H1 (cell line): ENCODE measurements at regions not wholly inside any gene's neighbourhood (a gene's known extent, or its start where the extent isn't known, plus 50 kb on each side); places are given as distances from the start of the nearest gene placed in this dataset.

Experiments used
- CTCF ChIA-PET: fragments of 300-600 bp; sonication (Branson Sonifier 250); formaldehyde crosslinking; loops from one replicate; lab custom pipeline; 2021; ENCODE audit not compliant: partially characterized antibody; lab: Charles Lee
- POLR2A ChIA-PET: fragments of 300-600 bp; sonication (Branson Sonifier 250); formaldehyde crosslinking; loops from one replicate; lab custom pipeline; 2021; ENCODE audit warnings: inconsistent platforms; ENCODE audit not compliant: partially characterized antibody; lab: Charles Lee
- DNase-seq, 2 experiments: peaks; one replicate each; pipeline versions ENCODE4 v3.0.0 to v3.0.0-alpha.2; 2010 to 2022; ENCODE audit warnings: low spot score in 2 of 2, low read depth in 1 of 2, mixed read lengths in 1 of 2
- FAIRE-seq: peaks from 2 replicates; lab custom pipeline; 2011; peaks lifted over from hg19 to GRCh38; lab: Jason Lieb, UNC
- H2AFZ ChIP-seq: 2 replicates; pipeline ENCODE4 v1.8.1; 2012; ENCODE audit warnings: low read length, inconsistent platforms
- H2AK5ac ChIP-seq: 2 replicates; pipeline ENCODE4 v1.6.1; 2013; ENCODE audit warnings: low read depth, low read length
- H2BK120ac ChIP-seq: replicated peaks from 2 replicates; pipeline ENCODE3; 2013; ENCODE audit warnings: low read depth, low read length, inconsistent platforms
- H2BK12ac ChIP-seq: 2 replicates; pipeline ENCODE4 v1.6.1; 2013; ENCODE audit warnings: low read depth, low read length
- H2BK15ac ChIP-seq: 2 replicates; pipeline ENCODE4 v1.6.1; 2013; ENCODE audit warnings: low read length
- H2BK20ac ChIP-seq: 2 replicates; pipeline ENCODE4 v1.6.1; 2013; ENCODE audit warnings: low read length
- H2BK5ac ChIP-seq: 2 replicates; pipeline ENCODE4 v1.6.1; 2013; ENCODE audit warnings: low read depth, low read length
- H3K14ac ChIP-seq: 2 replicates; pipeline ENCODE4 v1.6.1; 2013; ENCODE audit warnings: inconsistent platforms; ENCODE audit not compliant: insufficient read length
- H3K18ac ChIP-seq: 2 replicates; pipeline ENCODE4 v1.6.1; 2013; ENCODE audit warnings: low read length; ENCODE audit errors: extremely low read depth
- H3K23ac ChIP-seq: 2 replicates; pipeline ENCODE4 v1.6.1; 2013; ENCODE audit warnings: inconsistent platforms; ENCODE audit not compliant: insufficient read length
- H3K23me2 ChIP-seq: 2 replicates; pipeline ENCODE4 v1.6.1; 2013; ENCODE audit warnings: low read depth, low read length
- H3K27ac ChIP-seq: 2 replicates; pipeline ENCODE4 v1.6.1; 2011; ENCODE audit warnings: low read depth, low read length, inconsistent platforms
- H3K27me3 ChIP-seq, 4 experiments: replicated peaks in 1 of 4; 1 replicate in 1 of 4; 2 replicates in 3 of 4; pipeline versions ENCODE4 v1.6.1 to v1.8.1; 2011 to 2013; ENCODE audit warnings: low read length in 3 of 4, mild to moderate bottlenecking in 3 of 4, inconsistent platforms in 2 of 4, mixed read lengths in 2 of 4, moderate library complexity in 1 of 4; ENCODE audit not compliant: control insufficient read depth in 3 of 4, insufficient read depth in 3 of 4; ENCODE audit errors: extremely low read depth in 1 of 4
- H3K36me3 ChIP-seq, 4 experiments: 2 replicates each; pipeline versions ENCODE4 v1.6.1 to v1.8.1; 2011 to 2013; ENCODE audit warnings: mild to moderate bottlenecking in 4 of 4, low read length in 3 of 4, moderate library complexity in 2 of 4, control low read depth in 1 of 4, inconsistent platforms in 1 of 4; ENCODE audit not compliant: insufficient read depth in 4 of 4, control insufficient read depth in 2 of 4
- H3K4ac ChIP-seq: replicated peaks from 2 replicates; pipeline ENCODE3; 2013; ENCODE audit warnings: low read length, low read depth, mixed read lengths, inconsistent platforms; ENCODE audit not compliant: insufficient read length
- H3K4me1 ChIP-seq, 4 experiments: replicated peaks in 1 of 4; 1 replicate in 1 of 4; 2 replicates in 3 of 4; pipeline versions ENCODE4 v1.6.1 to v1.8.1; 2011 to 2013; ENCODE audit warnings: low read length in 3 of 4, inconsistent platforms in 2 of 4, mixed read lengths in 1 of 4; ENCODE audit not compliant: insufficient read depth in 4 of 4, control insufficient read depth in 3 of 4
- H3K4me2 ChIP-seq, 2 experiments: 2 replicates each; pipeline versions ENCODE4 v1.6.1 to v1.8.1; 2011 to 2013; ENCODE audit warnings: low read depth in 2 of 2, low read length in 2 of 2, control low read depth in 1 of 2, inconsistent platforms in 1 of 2, mild to moderate bottlenecking in 1 of 2; ENCODE audit not compliant: insufficient read depth in 1 of 2
- H3K4me3 ChIP-seq, 4 experiments: fragments of 200-600, 300-600 bp in 1 of 4; sonication (generic), shearing (Covaris generic), sonication (Bioruptor Twin) in 1 of 4; 2 replicates each; pipeline versions ENCODE4 v1.5.1 to v1.8.1; 2011 to 2016; ENCODE audit warnings: low read length in 4 of 4, low read depth in 3 of 4, control low read depth in 2 of 4, inconsistent platforms in 2 of 4, mild to moderate bottlenecking in 2 of 4, mixed read lengths in 1 of 4, moderate library complexity in 1 of 4; ENCODE audit not compliant: insufficient read depth in 2 of 4; ENCODE audit errors: extremely low read depth in 1 of 4
- H3K56ac ChIP-seq: replicated peaks from 2 replicates; pipeline ENCODE3; 2013; ENCODE audit warnings: low read depth, mild to moderate bottlenecking, mixed read lengths, low read length, inconsistent platforms; ENCODE audit not compliant: insufficient read length
- H3K79me1 ChIP-seq: 2 replicates; pipeline ENCODE4 v1.6.1; 2013; ENCODE audit warnings: low read depth, low read length, control low read depth
- H3K79me2 ChIP-seq, 2 experiments: 2 replicates each; pipeline versions ENCODE4 v1.6.1 to v1.8.1; 2012 to 2013; ENCODE audit warnings: low read length in 2 of 2, mild to moderate bottlenecking in 2 of 2, inconsistent platforms in 1 of 2; ENCODE audit not compliant: insufficient read depth in 2 of 2, control insufficient read depth in 1 of 2
- H3K9ac ChIP-seq, 4 experiments: replicated peaks in 1 of 4; 1 replicate in 1 of 4; 2 replicates in 3 of 4; pipeline versions ENCODE4 v1.6.1 to v1.8.1; 2011 to 2013; ENCODE audit warnings: low read depth in 3 of 4, low read length in 3 of 4, control low read depth in 2 of 4, mild to moderate bottlenecking in 2 of 4, moderate library complexity in 2 of 4, inconsistent platforms in 1 of 4; ENCODE audit errors: extremely low read depth in 1 of 4
- H3K9me3 ChIP-seq, 2 experiments: 2 replicates each; pipeline versions ENCODE4 v1.6.1 to v1.8.1; 2012 to 2013; ENCODE audit warnings: mild to moderate bottlenecking in 2 of 2, moderate library complexity in 2 of 2, control low read depth in 1 of 2, inconsistent platforms in 1 of 2, low read depth in 1 of 2, low read length in 1 of 2, mixed read lengths in 1 of 2; ENCODE audit not compliant: insufficient read depth in 2 of 2
- H4K20me1 ChIP-seq, 2 experiments: replicated peaks in 1 of 2; 2 replicates each; pipeline versions ENCODE3 to v1.8.1; 2011 to 2013; ENCODE audit warnings: inconsistent platforms in 2 of 2, low read length in 2 of 2, mild to moderate bottlenecking in 1 of 2; ENCODE audit not compliant: insufficient read depth in 2 of 2, control insufficient read depth in 1 of 2
- H4K5ac ChIP-seq: 2 replicates; pipeline ENCODE4 v1.6.1; 2013; ENCODE audit warnings: low read length, low read depth, mixed read lengths, inconsistent platforms; ENCODE audit not compliant: insufficient read length
- H4K8ac ChIP-seq: 2 replicates; pipeline ENCODE4 v1.8.0; 2013; ENCODE audit warnings: mild to moderate bottlenecking, moderate library complexity, low read length, inconsistent platforms; ENCODE audit not compliant: insufficient read depth; ENCODE audit errors: extremely low read depth
- H4K91ac ChIP-seq: replicated peaks from 2 replicates; pipeline ENCODE3; 2013; ENCODE audit warnings: low read length, mixed read lengths, inconsistent platforms; ENCODE audit not compliant: insufficient read length
- BACH1 ChIP-seq: IDR thresholded peaks from 2 replicates; pipeline ENCODE4 v1.6.1; 2012; ENCODE audit warnings: low read length, improper control_type of control experiment
- BCL11A ChIP-seq, 2 experiments: IDR thresholded peaks; one replicate each; pipeline ENCODE4 v1.6.1; 2011; ENCODE audit warnings: low read depth in 2 of 2, low read length in 2 of 2, mild to moderate bottlenecking in 2 of 2
- CBX8 ChIP-seq: fragments of 300-800, 300-1000 bp; sonication (generic); IDR thresholded peaks from 2 replicates; pipeline ENCODE4 v1.7.1; 2016; ENCODE audit warnings: low read depth, low read length, borderline replicate concordance
- CHD1 ChIP-seq: IDR thresholded peaks from 2 replicates; pipeline ENCODE4 v1.6.1; 2012; ENCODE audit warnings: low read depth, low read length, improper control_type of control experiment
- EZH2 ChIP-seq: fragments of 200-600 bp; sonication (generic); IDR thresholded peaks from 2 replicates; pipeline ENCODE4 v1.7.1; 2012; ENCODE audit warnings: low read depth, mild to moderate bottlenecking, moderate library complexity, low read length, inconsistent platforms; ENCODE audit not compliant: severe bottlenecking
- GABPA ChIP-seq: IDR thresholded peaks from 2 replicates; pipeline ENCODE4 v1.6.1; 2011; ENCODE audit warnings: mild to moderate bottlenecking, low read length, moderate library complexity, borderline replicate concordance; ENCODE audit not compliant: insufficient read depth
- HDAC2 ChIP-seq, 2 experiments: fragments of 300-600 bp in 1 of 2; sonication (generic) in 1 of 2; IDR thresholded peaks; 2 replicates each; pipeline ENCODE4 v1.6.1; 2011 to 2012; ENCODE audit warnings: low read depth in 2 of 2, low read length in 2 of 2, mild to moderate bottlenecking in 2 of 2, moderate library complexity in 2 of 2, borderline replicate concordance in 1 of 2, inconsistent platforms in 1 of 2
- PHF8 ChIP-seq: fragments of 200-600 bp; sonication (generic); conservative IDR thresholded peaks from 2 replicates; pipeline ENCODE4 v1.7.1; 2012; ENCODE audit warnings: low read depth, mild to moderate bottlenecking, inconsistent platforms, low read length, moderate library complexity
- RBBP5 ChIP-seq: IDR thresholded peaks from 2 replicates; pipeline ENCODE4 v1.7.1; 2012; ENCODE audit warnings: low read depth, mild to moderate bottlenecking, inconsistent platforms, low read length, moderate library complexity, borderline replicate concordance
- SP1 ChIP-seq: IDR thresholded peaks from 2 replicates; pipeline ENCODE4 v1.6.1; 2011; ENCODE audit warnings: low read depth, low read length
- SP4 ChIP-seq: IDR thresholded peaks from 2 replicates; pipeline ENCODE4 v1.6.1; 2012; ENCODE audit warnings: low read length, inconsistent platforms
- SRF ChIP-seq: IDR thresholded peaks from 2 replicates; pipeline ENCODE4 v1.6.1; 2011; ENCODE audit warnings: mild to moderate bottlenecking, low read depth, low read length, moderate library complexity
- ZNF274 ChIP-seq: IDR thresholded peaks from 2 replicates; pipeline ENCODE4 v1.7.0; 2012; ENCODE audit warnings: low read length, borderline replicate concordance; ENCODE audit errors: extremely low read depth
- WGBS, 2 experiments: shearing (Covaris generic) in 1 of 2; methylation state at CpG; one replicate each; pipeline versions ENCODE4 v1.1.6 to v1.1.7; 2013 to 2015; ENCODE audit warnings: low lambda C conversion rate in 2 of 2, mixed read lengths in 2 of 2, inconsistent platforms in 1 of 2, low coverage in 1 of 2, missing lambda C conversion rate in 1 of 2; ENCODE audit not compliant: insufficient replicate concordance in 2 of 2, insufficient coverage in 1 of 2, insufficient read length in 1 of 2; ENCODE audit errors: extremely low coverage in 1 of 2, missing lambda C conversion rate in 1 of 2; 5-methylcytosine and 5-hydroxymethylcytosine counted together
- TF ChIP-seq, protein P1 (sequence below): IDR thresholded peaks from 2 replicates; pipeline ENCODE4 v1.6.1; 2012; ENCODE audit warnings: inconsistent platforms

DNA sequence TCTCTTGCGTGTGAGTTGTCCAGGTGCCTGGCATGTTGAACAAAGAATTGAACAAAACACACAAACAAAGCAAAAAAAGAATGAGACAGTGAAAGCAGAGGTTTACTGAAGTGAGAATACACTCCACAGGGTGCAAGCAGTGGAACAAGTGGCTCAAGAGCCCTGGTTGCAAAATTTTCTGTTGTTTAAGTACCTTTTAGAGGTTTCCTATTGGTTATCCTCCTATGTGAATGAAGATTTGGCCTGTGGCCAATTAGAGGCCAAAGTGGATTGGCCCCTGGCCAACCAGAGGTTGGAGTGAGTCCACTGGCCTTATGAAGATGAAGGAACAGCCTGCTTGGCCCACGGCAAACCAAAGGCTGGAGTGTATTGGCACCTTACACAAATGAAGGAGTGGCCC is 1188.5 kb upstream of the NRXN1 start:
- Histone ChIP-seq H3K23me2 (no peaks in the 10 kb centered on the region), H3K4me2 (no peak overlapping the region), H3K23ac (no peak overlapping the region), H2BK5ac (no peak overlapping the region), H3K79me2 (no peaks in the 10 kb centered on the region), H4K20me1 (no peaks in the 10 kb centered on the region), H4K5ac (no peak overlapping the region), H2BK15ac (no peak overlapping the region), H3K9ac (no peak overlapping the region), H3K56ac (no peak overlapping the region), H2AFZ (no peak overlapping the region), H2BK120ac (no peak overlapping the region), H2BK12ac (no peak overlapping the region), H3K79me1 (no peaks in the 10 kb centered on the region), H3K27me3 (no peaks in the 10 kb centered on the region), H3K27ac (no peak overlapping the region), H3K9me3 (no peaks in the 10 kb centered on the region), H3K18ac (no peak overlapping the region), H4K8ac (no peak overlapping the region), H3K14ac (no peak overlapping the region), H2BK20ac (no peak overlapping the region), H3K4me1 (no peaks in the 10 kb centered on the region), H3K4ac (no peak overlapping the region), H2AK5ac (no peak overlapping the region), H3K36me3 (no peaks in the 10 kb centered on the region), H4K91ac (no peak overlapping the region), H3K4me3 (no peak overlapping the region)
- FAIRE-seq (no peak), DNase-seq (no peak)
- CTCF ChIA-PET, result no interaction called here
- WGBS, 2 experiments, result 92% methylated on average over 2 of the region's 2 CpGs; no CpG with 5 or more reads in 1 of the 2 experiments
- TF ChIP-seq, protein P1, sequence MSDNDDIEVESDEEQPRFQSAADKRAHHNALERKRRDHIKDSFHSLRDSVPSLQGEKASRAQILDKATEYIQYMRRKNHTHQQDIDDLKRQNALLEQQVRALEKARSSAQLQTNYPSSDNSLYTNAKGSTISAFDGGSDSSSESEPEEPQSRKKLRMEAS, result no peak
- TF ChIP-seq GABPA, result no peak
- no peak for TF ChIP-seq EZH2
- no peak for TF ChIP-seq HDAC2 (IDR thresholded peaks at IDR 0.05; ENCODE audit: borderline replicate concordance in 1 of 2, low read depth in 2 of 2, low read length in 2 of 2)
- TF ChIP-seq CBX8, result no peak
- no peak for TF ChIP-seq CHD1
- no peak for TF ChIP-seq BCL11A (IDR thresholded peaks at IDR 0.05; ENCODE audit: low read depth in 2 of 2, low read length in 2 of 2)
- no peak for TF ChIP-seq SRF
- no peak for TF ChIP-seq PHF8
- no peak for TF ChIP-seq SP4
- TF ChIP-seq BACH1, result no peak
- no peak for TF ChIP-seq SP1
- TF ChIP-seq ZNF274, result no peak
- no peak for TF ChIP-seq RBBP5
- POLR2A ChIA-PET, result no interaction called here
